ENCODE measurements at regions not wholly inside any gene's neighbourhood (a gene's known extent, or its start where the extent isn't known, plus 50 kb on each side); places are given as distances from the start of the nearest gene placed in this dataset.
A peak's percentile ranks its signal among the peaks of the same experiment; 100 is the strongest.
"Not testable (repeated sequence)": the region's sequence is repeated elsewhere in the genome, so short reads cannot be mapped to it uniquely, and the experiment has no call there.

DNA sequence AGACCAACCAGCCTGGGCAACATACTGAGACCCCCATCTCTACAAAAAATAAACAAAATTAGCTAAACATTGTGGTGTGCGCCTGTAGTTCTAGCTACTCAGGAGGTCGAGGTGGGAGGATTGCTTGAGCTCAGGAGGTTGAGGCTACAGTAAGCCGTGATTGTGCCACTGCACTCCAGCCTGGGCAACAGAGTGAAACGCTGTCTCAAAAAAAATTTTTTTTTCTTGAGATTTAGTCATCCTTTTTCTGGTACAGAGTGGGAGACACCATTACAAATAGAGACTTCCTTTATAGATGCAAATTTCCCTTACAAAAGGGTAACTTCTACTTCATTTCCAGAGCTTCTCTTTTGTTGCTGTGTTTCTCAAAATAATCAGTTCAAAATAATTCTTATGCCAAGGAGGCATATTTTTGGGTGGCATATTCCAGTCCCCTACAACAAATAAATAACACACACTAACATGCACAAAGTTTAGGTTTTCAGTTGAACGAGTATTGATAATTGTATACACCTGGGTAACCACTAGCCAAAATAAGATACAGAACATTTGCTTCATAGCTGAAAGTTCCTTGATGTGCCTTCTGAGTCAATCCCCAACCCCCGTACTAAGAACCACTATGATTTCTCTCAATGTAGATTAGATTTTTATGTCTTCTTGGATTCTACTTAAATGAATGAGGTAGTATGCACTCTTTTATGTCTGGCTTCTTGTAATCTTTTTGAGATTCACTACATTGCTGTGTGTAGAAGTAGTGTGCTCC, 248.9 kb upstream of the PROK2 start:
- H3K27ac Mint-ChIP-seq (ENCODE audit: low read depth, unreplicated experiment), result no peak overlapping the region
- TF ChIP-seq, protein P1, sequence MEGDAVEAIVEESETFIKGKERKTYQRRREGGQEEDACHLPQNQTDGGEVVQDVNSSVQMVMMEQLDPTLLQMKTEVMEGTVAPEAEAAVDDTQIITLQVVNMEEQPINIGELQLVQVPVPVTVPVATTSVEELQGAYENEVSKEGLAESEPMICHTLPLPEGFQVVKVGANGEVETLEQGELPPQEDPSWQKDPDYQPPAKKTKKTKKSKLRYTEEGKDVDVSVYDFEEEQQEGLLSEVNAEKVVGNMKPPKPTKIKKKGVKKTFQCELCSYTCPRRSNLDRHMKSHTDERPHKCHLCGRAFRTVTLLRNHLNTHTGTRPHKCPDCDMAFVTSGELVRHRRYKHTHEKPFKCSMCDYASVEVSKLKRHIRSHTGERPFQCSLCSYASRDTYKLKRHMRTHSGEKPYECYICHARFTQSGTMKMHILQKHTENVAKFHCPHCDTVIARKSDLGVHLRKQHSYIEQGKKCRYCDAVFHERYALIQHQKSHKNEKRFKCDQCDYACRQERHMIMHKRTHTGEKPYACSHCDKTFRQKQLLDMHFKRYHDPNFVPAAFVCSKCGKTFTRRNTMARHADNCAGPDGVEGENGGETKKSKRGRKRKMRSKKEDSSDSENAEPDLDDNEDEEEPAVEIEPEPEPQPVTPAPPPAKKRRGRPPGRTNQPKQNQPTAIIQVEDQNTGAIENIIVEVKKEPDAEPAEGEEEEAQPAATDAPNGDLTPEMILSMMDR (IDR thresholded peaks at IDR 0.05; ENCODE audit: unreplicated experiment), result no peak
- H3K27me3 Mint-ChIP-seq (ENCODE audit: insufficient read depth, unreplicated experiment), result peaks cover 13% of the 10 kb centered on the region

DNA sequence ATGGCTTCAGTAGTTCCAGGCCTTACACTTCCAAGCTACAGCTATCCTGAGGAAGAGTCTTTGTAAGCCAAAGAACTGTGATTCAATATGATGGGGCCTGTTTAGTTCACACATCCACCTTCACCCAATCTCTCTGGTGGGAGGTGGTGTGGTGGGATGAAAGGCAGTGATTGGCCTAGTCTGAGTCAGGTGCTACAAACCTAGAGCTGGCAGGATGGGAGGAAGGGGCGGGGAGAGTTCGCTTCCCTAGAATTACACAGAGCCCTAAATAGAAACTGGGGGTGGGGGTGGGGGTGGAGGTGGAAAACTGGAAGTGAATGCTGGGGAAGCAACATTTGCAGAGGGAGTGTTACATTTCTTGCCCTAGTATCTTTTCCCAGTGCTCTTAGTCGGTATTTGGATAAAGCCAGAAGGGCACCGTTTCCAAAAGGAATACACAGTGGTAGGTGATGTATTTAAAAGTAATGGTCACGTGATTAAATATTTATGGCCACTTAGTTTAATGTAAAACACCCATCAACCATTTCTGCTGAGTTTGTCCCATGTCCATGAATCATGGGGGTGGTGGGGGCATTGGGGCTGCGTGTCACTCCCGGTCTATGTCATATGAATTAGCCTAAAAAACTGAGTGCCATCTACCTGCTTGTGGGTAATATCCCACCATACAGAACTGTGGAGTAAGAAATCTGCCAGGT, 247.6 kb upstream of the PROK2 start:
- DNase-seq (ENCODE audit: unreplicated experiment), result no peak
- H3K9me3 Mint-ChIP-seq (ENCODE audit: unreplicated experiment), result peaks cover 6% of the 10 kb centered on the region
- peaks cover 7% of the 10 kb centered on the region for H3K4me1 Mint-ChIP-seq (ENCODE audit: insufficient read depth, unreplicated experiment)
- TF ChIP-seq, protein P1 (IDR thresholded peaks at IDR 0.05; ENCODE audit: unreplicated experiment), result no peak
- no peak overlapping the region for H3K27ac Mint-ChIP-seq (ENCODE audit: low read depth, unreplicated experiment)
- no peaks in the 10 kb centered on the region for H3K36me3 Mint-ChIP-seq (ENCODE audit: insufficient read depth, unreplicated experiment)
- BruUV-seq (replicated peaks), result no TSS peak
- ChIA-PET POLR2A (interaction anchor here (0.6 kb wide), 1 partner anchor 20 kb away, joined by 3 read pairs; no protein-coding TSS in a partner anchor), CTCF (interaction anchor here (2.1 kb wide), 1 partner anchor 8 kb away, joined by 8 read pairs; no protein-coding TSS in a partner anchor)
- peaks cover 9% of the 10 kb centered on the region for H3K27me3 Mint-ChIP-seq (ENCODE audit: insufficient read depth, unreplicated experiment)
- H3K4me3 Mint-ChIP-seq (ENCODE audit: unreplicated experiment), result no peak overlapping the region
- intact Hi-C loops (cut with micrococcal nuclease), result no loop called here

More for the DNA sequence above, 248.9 kb upstream of the PROK2 start:
- H3K36me3 Mint-ChIP-seq (ENCODE audit: insufficient read depth, unreplicated experiment), result no peaks in the 10 kb centered on the region
- no peak for DNase-seq (ENCODE audit: unreplicated experiment)
- POLR2A ChIA-PET, result no interaction called here
- no peak overlapping the region for H3K4me3 Mint-ChIP-seq (ENCODE audit: unreplicated experiment)
- peaks cover 8% of the 10 kb centered on the region for H3K9me3 Mint-ChIP-seq (ENCODE audit: unreplicated experiment)
- H3K4me1 Mint-ChIP-seq (ENCODE audit: insufficient read depth, unreplicated experiment), result peaks cover 7% of the 10 kb centered on the region
- CTCF ChIA-PET, result no interaction called here
- BruUV-seq (replicated peaks), result no TSS peak
- intact Hi-C loops (cut with micrococcal nuclease), result no loop called here

DNA sequence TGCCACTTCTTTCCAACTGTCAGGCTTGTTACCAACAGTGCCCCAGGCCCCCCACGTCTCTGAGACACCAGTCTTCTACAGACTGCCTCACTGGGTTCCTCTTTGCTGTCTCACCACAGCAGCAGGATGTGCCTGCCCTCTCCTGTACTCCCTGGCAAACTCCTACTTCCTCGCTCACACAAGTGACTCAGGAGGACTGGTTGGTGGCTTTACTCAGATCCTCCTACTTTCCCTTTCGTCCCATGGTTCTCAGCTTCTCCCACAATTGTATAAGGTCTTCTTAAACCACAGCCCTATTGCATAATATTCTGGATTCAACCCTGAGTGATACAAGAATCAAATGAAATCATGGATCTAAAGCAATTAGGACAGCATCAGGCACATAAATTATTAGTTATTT, 246.6 kb upstream of the PROK2 start:
- intact Hi-C loops (cut with micrococcal nuclease), result no loop called here
- ChIA-PET CTCF (interaction anchor here (0.6 to 2.1 kb wide), 2 partner anchors 9 to 18 kb away, joined by 3 to 8 read pairs; no protein-coding TSS in a partner anchor), POLR2A (no interaction called here)
- peak; percentile 62 for DNase-seq (ENCODE audit: unreplicated experiment)
- Mint-ChIP-seq H3K4me3 (ENCODE audit: unreplicated experiment) (no peak overlapping the region), H3K9me3 (ENCODE audit: unreplicated experiment) (no peaks in the 10 kb centered on the region), H3K27ac (ENCODE audit: low read depth, unreplicated experiment) (no peak overlapping the region), H3K36me3 (ENCODE audit: insufficient read depth, unreplicated experiment) (no peaks in the 10 kb centered on the region), H3K27me3 (ENCODE audit: insufficient read depth, unreplicated experiment) (no peaks in the 10 kb centered on the region), H3K4me1 (ENCODE audit: insufficient read depth, unreplicated experiment) (peaks cover 7% of the 10 kb centered on the region)
- no TSS peak for BruUV-seq (replicated peaks)
- TF ChIP-seq, protein P1 (IDR thresholded peaks at IDR 0.05; ENCODE audit: unreplicated experiment), result no peak

DNA sequence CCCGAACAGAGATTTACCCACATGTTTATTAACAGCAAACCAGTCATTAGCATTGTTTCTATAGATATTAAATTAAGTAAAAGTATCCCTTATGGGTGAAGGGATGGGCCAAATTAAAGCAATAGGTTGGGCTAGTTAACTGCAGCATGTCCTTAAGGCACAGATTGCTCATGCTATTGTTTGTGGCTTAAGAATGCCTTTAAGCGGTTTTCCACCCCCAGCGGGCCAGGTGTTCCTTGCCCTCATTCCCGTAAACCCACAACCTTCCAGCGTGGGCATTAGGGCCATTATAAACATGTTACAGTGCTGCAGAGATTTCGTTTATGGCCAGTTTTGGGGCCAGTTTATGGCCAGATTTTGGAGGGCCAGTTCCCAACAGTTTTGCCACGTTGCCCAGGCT, 245.3 kb upstream of the PROK2 start:
- H3K9me3 Mint-ChIP-seq (ENCODE audit: unreplicated experiment); H3K4me1 Mint-ChIP-seq (ENCODE audit: insufficient read depth, unreplicated experiment); intact Hi-C loops (cut with micrococcal nuclease); H3K36me3 Mint-ChIP-seq (ENCODE audit: insufficient read depth, unreplicated experiment); BruUV-seq (replicated peaks); H3K27me3 Mint-ChIP-seq (ENCODE audit: insufficient read depth, unreplicated experiment); POLR2A ChIA-PET; H3K4me3 Mint-ChIP-seq (ENCODE audit: unreplicated experiment): not testable (repeated sequence)
- peak; percentile 31 for DNase-seq (ENCODE audit: unreplicated experiment)
- CTCF ChIA-PET, result interaction anchor here (0.9 kb wide), 1 partner anchor 43 kb away, joined by 3 read pairs; no protein-coding TSS in a partner anchor
- H3K27ac Mint-ChIP-seq (ENCODE audit: low read depth, unreplicated experiment), result peak overlapping the region; percentile 20

DNA sequence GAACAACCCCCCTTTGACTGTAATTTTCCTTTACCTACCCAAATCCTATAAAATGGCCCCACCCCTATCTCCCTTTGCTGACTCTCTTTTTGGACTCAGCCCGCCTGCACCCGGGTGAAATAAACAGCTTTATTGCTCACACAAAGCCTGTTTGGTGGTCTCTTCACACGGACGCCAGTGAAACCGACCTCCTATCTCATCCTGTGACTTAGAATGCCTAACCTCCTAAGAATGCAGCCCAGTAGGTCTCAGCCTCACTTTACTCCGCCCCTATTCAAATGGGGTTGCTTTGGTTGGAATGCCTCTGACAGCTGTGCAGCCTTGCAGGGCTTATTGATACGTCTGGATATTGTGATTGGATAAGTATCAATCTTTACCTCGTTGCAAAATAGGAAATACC, 243.8 kb upstream of the PROK2 start:
- CTCF ChIA-PET; H3K27ac Mint-ChIP-seq (ENCODE audit: low read depth, unreplicated experiment); H3K36me3 Mint-ChIP-seq (ENCODE audit: insufficient read depth, unreplicated experiment); H3K4me3 Mint-ChIP-seq (ENCODE audit: unreplicated experiment); BruUV-seq (replicated peaks); intact Hi-C loops (cut with micrococcal nuclease); H3K9me3 Mint-ChIP-seq (ENCODE audit: unreplicated experiment); DNase-seq (ENCODE audit: unreplicated experiment); POLR2A ChIA-PET; H3K4me1 Mint-ChIP-seq (ENCODE audit: insufficient read depth, unreplicated experiment): not testable (repeated sequence)
- peaks cover 14% of the 10 kb centered on the region for H3K27me3 Mint-ChIP-seq (ENCODE audit: insufficient read depth, unreplicated experiment)

GRCh38 chr3:72028307-72028706, 243.4 kb upstream of the PROK2 start:
- H3K4me3 Mint-ChIP-seq (ENCODE audit: unreplicated experiment); intact Hi-C loops (cut with micrococcal nuclease); H3K36me3 Mint-ChIP-seq (ENCODE audit: insufficient read depth, unreplicated experiment); H3K9me3 Mint-ChIP-seq (ENCODE audit: unreplicated experiment); DNase-seq (ENCODE audit: unreplicated experiment); CTCF ChIA-PET; H3K27ac Mint-ChIP-seq (ENCODE audit: low read depth, unreplicated experiment); BruUV-seq (replicated peaks); POLR2A ChIA-PET; H3K4me1 Mint-ChIP-seq (ENCODE audit: insufficient read depth, unreplicated experiment): not testable (repeated sequence)
- H3K27me3 Mint-ChIP-seq (ENCODE audit: insufficient read depth, unreplicated experiment), result peaks cover 15% of the 10 kb centered on the region

DNA sequence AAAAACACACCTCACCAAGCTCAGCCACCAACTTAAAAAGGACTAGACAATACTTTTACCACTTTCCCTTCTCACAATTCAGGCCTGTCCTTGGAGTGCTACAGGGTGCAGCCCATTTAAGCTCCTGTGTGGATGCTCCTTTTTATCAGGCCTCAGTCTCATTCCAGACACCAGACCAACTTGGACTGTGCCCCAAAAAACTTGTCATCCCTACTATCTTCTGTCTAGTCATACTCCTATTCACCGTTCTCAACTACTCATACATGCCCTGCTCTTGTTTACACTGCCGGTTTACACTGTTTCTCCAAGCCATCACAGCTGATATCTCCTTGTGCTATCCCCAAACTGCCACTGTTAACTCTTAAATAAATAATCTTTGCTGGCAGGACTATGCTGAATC, 242.8 kb upstream of the PROK2 start:
- H3K4me3 Mint-ChIP-seq (ENCODE audit: unreplicated experiment); H3K9me3 Mint-ChIP-seq (ENCODE audit: unreplicated experiment); H3K36me3 Mint-ChIP-seq (ENCODE audit: insufficient read depth, unreplicated experiment); BruUV-seq (replicated peaks); DNase-seq (ENCODE audit: unreplicated experiment); intact Hi-C loops (cut with micrococcal nuclease); H3K4me1 Mint-ChIP-seq (ENCODE audit: insufficient read depth, unreplicated experiment); H3K27ac Mint-ChIP-seq (ENCODE audit: low read depth, unreplicated experiment); CTCF ChIA-PET; POLR2A ChIA-PET: not testable (repeated sequence)
- H3K27me3 Mint-ChIP-seq (ENCODE audit: insufficient read depth, unreplicated experiment), result peaks cover 15% of the 10 kb centered on the region

Data from MCF 10A (cell line).